ENCODE measurements at regions not wholly inside any gene's neighbourhood (a gene's known extent, or its start where the extent isn't known, plus 50 kb on each side); places are given as distances from the start of the nearest gene placed in this dataset.

- Histone ChIP-seq H3K27ac (no peak overlapping the region), H3K9me3 (ENCODE audit: low read depth) (no peaks in the 10 kb centered on the region), H3K27me3 (no peaks in the 10 kb centered on the region), H3K4me1 (ENCODE audit: low read depth) (no peaks in the 10 kb centered on the region), H3K4me3 (no peak overlapping the region), H3K36me3 (no peaks in the 10 kb centered on the region)
- TF ChIP-seq CTCF (IDR thresholded peaks at IDR 0.05; ENCODE audit: low read depth, low read length): no peak
- DNase-seq (ENCODE audit: low read depth in 1 of 2, low spot score in 1 of 2): no peak
Measured at GRCh38 chr12:19710811-19711793, 271.8 kb downstream of the AEBP2 start.

GRCh38 chr12:19712041-19712440 is 272.7 kb downstream of the AEBP2 start:
- peak in 1 of 2 donors; percentile 85 for DNase-seq (ENCODE audit: low read depth in 1 of 2, low spot score in 1 of 2)
- Histone ChIP-seq H3K9me3 (ENCODE audit: low read depth) (no peaks in the 10 kb centered on the region), H3K4me1 (ENCODE audit: low read depth) (no peaks in the 10 kb centered on the region), H3K27me3 (no peaks in the 10 kb centered on the region), H3K36me3 (no peaks in the 10 kb centered on the region), H3K4me3 (no peak overlapping the region), H3K27ac (no peak overlapping the region)
- no peak for TF ChIP-seq CTCF (IDR thresholded peaks at IDR 0.05; ENCODE audit: low read depth, low read length)

- no peak overlapping the region for H3K27ac ChIP-seq
- TF ChIP-seq CTCF (IDR thresholded peaks at IDR 0.05; ENCODE audit: low read depth, low read length): no peak
- DNase-seq (ENCODE audit: low read depth in 1 of 2, low spot score in 1 of 2): no peak
Measured at GRCh38 chr12:19718401-19718800, 279.1 kb downstream of the AEBP2 start.

GRCh38 chr12:19719672-19720071 is 280.4 kb downstream of the AEBP2 start:
- Histone ChIP-seq H3K9me3 (ENCODE audit: low read depth) (no peaks in the 10 kb centered on the region), H3K27ac (no peak overlapping the region), H3K27me3 (no peaks in the 10 kb centered on the region), H3K4me3 (no peak overlapping the region), H3K36me3 (no peaks in the 10 kb centered on the region), H3K4me1 (ENCODE audit: low read depth) (no peaks in the 10 kb centered on the region)
- DNase-seq (ENCODE audit: low read depth in 1 of 2, low spot score in 1 of 2): no peak
- TF ChIP-seq CTCF (IDR thresholded peaks at IDR 0.05; ENCODE audit: low read depth, low read length): no peak

More at GRCh38 chr12:19718401-19718800, 279.1 kb downstream of the AEBP2 start:
- H3K4me3 ChIP-seq: no peak overlapping the region
- H3K9me3 ChIP-seq (ENCODE audit: low read depth): no peaks in the 10 kb centered on the region
- no peaks in the 10 kb centered on the region for H3K27me3 ChIP-seq
- H3K36me3 ChIP-seq: no peaks in the 10 kb centered on the region
- H3K4me1 ChIP-seq (ENCODE audit: low read depth): no peaks in the 10 kb centered on the region

- Histone ChIP-seq H3K9me3 (ENCODE audit: low read depth) (no peaks in the 10 kb centered on the region), H3K36me3 (no peaks in the 10 kb centered on the region), H3K4me3 (no peak overlapping the region), H3K27ac (no peak overlapping the region), H3K27me3 (no peaks in the 10 kb centered on the region), H3K4me1 (ENCODE audit: low read depth) (no peaks in the 10 kb centered on the region)
- DNase-seq (ENCODE audit: low read depth in 1 of 2, low spot score in 1 of 2): no peak
- no peak for TF ChIP-seq CTCF (IDR thresholded peaks at IDR 0.05; ENCODE audit: low read depth, low read length)
Measured at GRCh38 chr12:19726122-19726521, 286.8 kb downstream of the AEBP2 start.

All from cardiac muscle cell (in vitro differentiated cells and primary cell).